ENCODE measurements at regions not wholly inside any gene's neighbourhood (a gene's known extent, or its start where the extent isn't known, plus 50 kb on each side); places are given as distances from the start of the nearest gene placed in this dataset.

DNA sequence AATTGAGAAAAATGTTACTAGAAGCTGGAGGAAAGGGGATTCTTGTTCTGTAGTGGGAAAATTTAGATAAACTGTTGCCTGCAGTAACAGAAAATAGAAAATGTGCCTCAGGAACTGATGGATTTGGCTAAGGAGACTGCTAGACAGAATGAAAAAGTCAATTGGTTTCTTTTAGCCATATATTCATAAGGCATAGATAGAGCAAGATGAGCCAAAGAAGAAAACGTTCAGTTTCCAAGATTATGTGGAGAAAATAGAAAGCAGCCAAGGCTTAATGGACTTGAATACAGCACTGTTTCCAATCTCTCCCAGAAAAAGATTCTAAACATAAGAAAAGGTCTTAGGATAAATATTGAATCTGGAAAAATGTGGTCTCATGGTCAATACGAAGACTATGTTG lies 115.1 kb upstream of the TCF21 start:
- Histone ChIP-seq H3K27me3 (ENCODE audit: insufficient read depth, insufficient read length) (no peaks in the 10 kb centered on the region), H3K9me3 (ENCODE audit: insufficient read depth, low read length) (no peaks in the 10 kb centered on the region), H3K4me1 (ENCODE audit: insufficient read depth, insufficient read length) (no peaks in the 10 kb centered on the region), H3K36me3 (ENCODE audit: insufficient read depth, insufficient read length, low read length) (no peaks in the 10 kb centered on the region), H3K4me3 (ENCODE audit: insufficient read length, low read depth) (no peak overlapping the region), H3K9ac (ENCODE audit: insufficient read length, low read depth) (no peak overlapping the region)
- DNase-seq (ENCODE audit: low read depth, low spot score) = no peak
- no peak for TF ChIP-seq ZNF274 (IDR thresholded peaks at IDR 0.05; ENCODE audit: low read depth, low read length)
- no peak for TF ChIP-seq YY1 (IDR thresholded peaks at IDR 0.05; ENCODE audit: insufficient read depth, insufficient read length)
- TF ChIP-seq SUZ12 (IDR thresholded peaks at IDR 0.05; ENCODE audit: extremely low read depth, insufficient read depth, insufficient read length) = no peak

DNA sequence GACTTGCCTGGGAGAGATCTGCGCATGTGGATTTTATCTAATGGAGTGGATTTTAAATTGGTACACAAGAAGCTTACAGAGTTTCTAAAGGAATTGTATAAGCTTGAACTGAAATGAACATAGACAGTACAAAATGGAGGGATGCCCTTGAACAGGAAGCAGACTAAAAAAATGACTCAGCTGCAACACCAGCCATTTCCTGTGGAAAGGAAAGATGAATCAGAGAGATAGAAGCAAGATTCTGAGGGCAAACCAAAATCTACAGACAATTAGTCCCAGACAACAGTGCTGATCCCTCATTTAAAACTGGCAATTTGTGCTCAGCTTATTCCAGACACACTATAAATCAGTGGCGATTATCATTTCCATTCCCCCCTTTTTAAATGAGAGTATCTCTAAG lies 114.6 kb upstream of the TCF21 start:
- no peaks in the 10 kb centered on the region for H3K27me3 ChIP-seq (ENCODE audit: insufficient read depth, insufficient read length)
- no peak overlapping the region for H3K4me3 ChIP-seq (ENCODE audit: insufficient read length, low read depth)
- TF ChIP-seq SUZ12 (IDR thresholded peaks at IDR 0.05; ENCODE audit: extremely low read depth, insufficient read depth, insufficient read length) (no peak), ZNF274 (IDR thresholded peaks at IDR 0.05; ENCODE audit: low read depth, low read length) (no peak), YY1 (IDR thresholded peaks at IDR 0.05; ENCODE audit: insufficient read depth, insufficient read length) (no peak)
- H3K4me1 ChIP-seq (ENCODE audit: insufficient read depth, insufficient read length) = no peaks in the 10 kb centered on the region
- H3K9ac ChIP-seq (ENCODE audit: insufficient read length, low read depth) = no peak overlapping the region
- H3K36me3 ChIP-seq (ENCODE audit: insufficient read depth, insufficient read length, low read length) = no peaks in the 10 kb centered on the region
- H3K9me3 ChIP-seq (ENCODE audit: insufficient read depth, low read length) = no peaks in the 10 kb centered on the region
- DNase-seq (ENCODE audit: low read depth, low spot score) = no peak

DNA sequence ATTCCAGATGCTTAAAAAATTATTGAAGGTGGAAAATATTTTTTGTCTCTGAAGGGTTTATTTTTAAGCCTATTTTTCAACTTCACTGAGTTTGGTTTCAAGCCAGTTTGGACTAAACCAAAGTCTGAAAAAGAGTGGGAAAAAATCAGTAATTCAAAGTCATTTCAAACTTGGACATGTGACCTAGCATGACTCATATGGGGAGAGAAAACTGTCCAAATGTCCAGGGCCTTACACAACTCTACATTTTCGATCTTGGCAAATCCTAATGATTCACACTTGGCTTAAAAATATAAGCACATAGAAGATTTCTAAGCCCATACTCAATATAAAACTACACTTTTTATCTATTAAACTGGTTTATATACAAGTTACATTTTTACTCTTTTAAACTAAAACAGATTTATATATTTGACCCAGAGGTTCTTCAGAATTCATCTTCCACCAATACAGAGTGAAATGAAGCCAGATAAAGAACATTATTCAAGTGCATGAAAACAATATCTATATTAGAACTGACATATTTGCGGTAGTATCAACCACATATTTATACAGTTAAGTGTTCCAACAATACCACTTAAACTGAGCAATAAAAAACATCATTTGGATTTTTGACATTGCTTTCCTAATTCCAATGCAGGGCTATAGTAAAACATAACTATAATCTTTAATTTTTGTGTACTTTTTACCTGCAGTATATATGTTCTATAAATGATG lies 110.3 kb upstream of the TCF21 start:
- Histone ChIP-seq H3K27me3 (ENCODE audit: insufficient read depth, insufficient read length) (no peaks in the 10 kb centered on the region), H3K4me3 (ENCODE audit: insufficient read length, low read depth) (no peak overlapping the region)
- TF ChIP-seq SUZ12 (IDR thresholded peaks at IDR 0.05; ENCODE audit: extremely low read depth, insufficient read depth, insufficient read length) = no peak
- no peak for TF ChIP-seq YY1 (IDR thresholded peaks at IDR 0.05; ENCODE audit: insufficient read depth, insufficient read length)
- TF ChIP-seq ZNF274 (IDR thresholded peaks at IDR 0.05; ENCODE audit: low read depth, low read length) = no peak

DNA sequence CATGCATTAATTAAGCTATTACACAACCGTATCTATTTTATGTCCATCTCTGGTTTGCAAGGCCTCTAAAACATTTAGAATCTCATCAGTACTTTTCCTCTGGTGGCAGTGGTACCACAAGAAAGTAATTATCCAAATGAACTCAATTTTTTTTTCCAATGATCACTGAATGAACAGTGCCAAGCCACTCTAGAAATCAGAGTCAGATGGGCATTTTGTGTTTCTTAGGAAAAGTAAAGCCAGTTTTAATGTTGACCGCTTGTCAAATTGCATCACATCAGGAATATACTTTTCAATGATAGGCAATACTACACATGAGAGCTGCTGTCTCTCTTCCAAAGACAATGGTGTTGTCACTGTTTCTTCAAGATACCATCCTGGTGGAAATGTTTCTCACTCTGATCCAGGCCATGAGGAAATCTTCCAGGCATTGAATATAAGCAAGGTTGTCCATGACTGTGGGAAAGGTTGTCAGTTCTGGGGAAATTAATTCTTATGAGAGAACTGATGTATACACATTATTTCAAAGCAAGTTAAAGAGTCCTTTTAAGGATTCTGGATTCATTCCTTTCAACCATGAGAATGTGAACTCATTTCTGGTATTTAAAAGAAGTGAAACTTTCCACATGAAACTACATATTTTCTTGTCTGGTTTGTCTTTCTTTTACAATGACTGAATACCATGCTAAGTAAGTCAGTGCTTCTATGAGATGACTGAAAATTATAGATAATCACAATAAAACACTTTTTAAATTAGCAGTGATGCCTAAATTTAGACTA lies 108.8 kb upstream of the TCF21 start:
- no peak overlapping the region for H3K4me3 ChIP-seq (ENCODE audit: insufficient read length, low read depth)
- H3K27me3 ChIP-seq (ENCODE audit: insufficient read depth, insufficient read length) = no peaks in the 10 kb centered on the region
- H3K36me3 ChIP-seq (ENCODE audit: insufficient read depth, insufficient read length, low read length) = no peaks in the 10 kb centered on the region
- no peak overlapping the region for H3K9ac ChIP-seq (ENCODE audit: insufficient read length, low read depth)
- no peak for DNase-seq (ENCODE audit: low read depth, low spot score)
- no peaks in the 10 kb centered on the region for H3K9me3 ChIP-seq (ENCODE audit: insufficient read depth, low read length)
- TF ChIP-seq SUZ12 (IDR thresholded peaks at IDR 0.05; ENCODE audit: extremely low read depth, insufficient read depth, insufficient read length) (no peak), YY1 (IDR thresholded peaks at IDR 0.05; ENCODE audit: insufficient read depth, insufficient read length) (no peak), ZNF274 (IDR thresholded peaks at IDR 0.05; ENCODE audit: low read depth, low read length) (no peak)
- H3K4me1 ChIP-seq (ENCODE audit: insufficient read depth, insufficient read length) = no peaks in the 10 kb centered on the region

More for the DNA sequence above, 110.3 kb upstream of the TCF21 start:
- H3K9ac ChIP-seq (ENCODE audit: insufficient read length, low read depth) = no peak overlapping the region
- DNase-seq (ENCODE audit: low read depth, low spot score) = no peak
- no peaks in the 10 kb centered on the region for H3K4me1 ChIP-seq (ENCODE audit: insufficient read depth, insufficient read length)
- H3K9me3 ChIP-seq (ENCODE audit: insufficient read depth, low read length) = no peaks in the 10 kb centered on the region
- H3K36me3 ChIP-seq (ENCODE audit: insufficient read depth, insufficient read length, low read length) = no peaks in the 10 kb centered on the region

DNA sequence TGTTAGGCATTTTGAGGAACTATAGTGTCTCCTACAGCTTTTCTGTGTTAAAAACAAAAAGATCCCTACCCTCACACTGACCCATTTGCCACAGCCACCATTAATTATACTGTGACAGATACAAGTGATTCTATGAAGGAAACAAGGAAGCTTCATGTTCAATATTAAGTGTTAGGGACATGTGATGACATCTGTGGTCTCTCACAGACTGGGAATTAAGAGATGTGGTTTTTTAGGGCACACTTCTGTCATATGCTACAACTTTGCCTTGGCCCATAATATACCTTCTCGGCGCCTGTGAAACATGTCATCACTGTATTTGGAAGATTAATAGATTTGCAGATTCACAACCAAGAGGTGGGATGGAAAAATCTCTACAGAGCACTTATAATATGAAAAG lies 102.9 kb upstream of the TCF21 start:
- no peak for DNase-seq (ENCODE audit: low read depth, low spot score)
- no peaks in the 10 kb centered on the region for H3K4me1 ChIP-seq (ENCODE audit: insufficient read depth, insufficient read length)
- H3K4me3 ChIP-seq (ENCODE audit: insufficient read length, low read depth) = no peak overlapping the region
- no peaks in the 10 kb centered on the region for H3K36me3 ChIP-seq (ENCODE audit: insufficient read depth, insufficient read length, low read length)
- peaks cover 8% of the 10 kb centered on the region; the same call in 1 of the 2 replicates for H3K9me3 ChIP-seq (ENCODE audit: insufficient read depth, low read length)
- H3K9ac ChIP-seq (ENCODE audit: insufficient read length, low read depth) = no peak overlapping the region
- TF ChIP-seq SUZ12 (IDR thresholded peaks at IDR 0.05; ENCODE audit: extremely low read depth, insufficient read depth, insufficient read length) = no peak
- TF ChIP-seq YY1 (IDR thresholded peaks at IDR 0.05; ENCODE audit: insufficient read depth, insufficient read length) = no peak
- TF ChIP-seq ZNF274 (IDR thresholded peaks at IDR 0.05; ENCODE audit: low read depth, low read length) = no peak
- H3K27me3 ChIP-seq (ENCODE audit: insufficient read depth, insufficient read length) = no peaks in the 10 kb centered on the region

DNA sequence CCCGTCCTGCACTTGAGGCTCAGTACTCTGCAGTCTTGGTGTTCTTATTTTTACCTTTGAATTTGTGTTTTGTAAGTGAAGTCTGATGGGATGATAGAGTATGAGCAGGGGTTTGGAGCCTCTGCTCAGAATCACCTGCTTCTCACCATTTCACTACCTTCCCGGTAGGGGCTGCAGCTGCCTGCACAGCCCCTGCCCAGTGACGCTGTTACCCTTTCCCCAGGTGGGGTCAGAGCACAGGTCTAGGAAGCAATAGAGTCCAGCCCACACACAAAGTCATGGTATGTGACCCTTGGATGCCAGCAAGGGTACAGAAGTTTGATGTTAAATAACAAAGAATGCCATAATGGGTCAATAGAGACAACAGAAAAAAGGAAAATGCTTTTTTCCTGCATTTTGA lies 101.8 kb upstream of the TCF21 start:
- Histone ChIP-seq H3K4me1 (ENCODE audit: insufficient read depth, insufficient read length) (no peaks in the 10 kb centered on the region), H3K27me3 (ENCODE audit: insufficient read depth, insufficient read length) (no peaks in the 10 kb centered on the region), H3K9me3 (ENCODE audit: insufficient read depth, low read length) (peaks cover 8% of the 10 kb centered on the region; the same call in 1 of the 2 replicates), H3K4me3 (ENCODE audit: insufficient read length, low read depth) (no peak overlapping the region), H3K36me3 (ENCODE audit: insufficient read depth, insufficient read length, low read length) (no peaks in the 10 kb centered on the region), H3K9ac (ENCODE audit: insufficient read length, low read depth) (no peak overlapping the region)
- DNase-seq (ENCODE audit: low read depth, low spot score) = no peak
- TF ChIP-seq YY1 (IDR thresholded peaks at IDR 0.05; ENCODE audit: insufficient read depth, insufficient read length) (no peak), SUZ12 (IDR thresholded peaks at IDR 0.05; ENCODE audit: extremely low read depth, insufficient read depth, insufficient read length) (no peak), ZNF274 (IDR thresholded peaks at IDR 0.05; ENCODE audit: low read depth, low read length) (no peak)

DNA sequence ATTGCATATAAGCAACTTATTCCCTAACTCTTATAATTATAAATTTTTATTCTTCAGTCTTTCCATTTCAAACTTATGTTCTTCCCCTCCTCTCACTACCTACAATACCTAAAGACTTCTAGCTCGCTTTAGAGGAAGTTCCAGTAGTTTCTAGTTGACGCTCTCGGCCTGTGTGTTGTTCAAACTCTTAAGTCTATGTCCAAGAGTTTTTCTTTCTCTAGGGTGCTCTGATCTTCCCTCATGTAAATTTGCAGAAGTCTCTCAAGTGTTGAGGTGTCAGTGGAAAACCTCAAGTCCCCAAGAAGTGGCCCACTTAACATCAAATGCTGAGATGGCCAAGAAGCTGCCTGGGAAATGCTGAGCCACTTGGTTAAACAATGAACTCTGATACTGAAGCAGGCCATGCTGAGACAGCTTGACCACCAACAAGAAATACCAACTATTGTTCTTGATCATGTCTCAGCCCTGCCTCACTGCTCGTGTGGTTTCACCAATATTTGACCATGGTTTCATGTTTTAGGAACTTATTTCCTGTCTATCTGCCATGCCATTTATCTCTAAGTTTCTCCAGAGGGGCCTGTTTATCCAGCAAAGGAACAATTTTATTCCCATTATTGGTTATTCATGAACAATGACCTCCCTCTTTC lies 100.9 kb upstream of the TCF21 start:
- no peak for DNase-seq (ENCODE audit: low read depth, low spot score)
- no peaks in the 10 kb centered on the region for H3K27me3 ChIP-seq (ENCODE audit: insufficient read depth, insufficient read length)
- TF ChIP-seq SUZ12 (IDR thresholded peaks at IDR 0.05; ENCODE audit: extremely low read depth, insufficient read depth, insufficient read length) = no peak
- TF ChIP-seq ZNF274 (IDR thresholded peaks at IDR 0.05; ENCODE audit: low read depth, low read length) = no peak
- TF ChIP-seq YY1 (IDR thresholded peaks at IDR 0.05; ENCODE audit: insufficient read depth, insufficient read length) = no peak
- no peaks in the 10 kb centered on the region for H3K36me3 ChIP-seq (ENCODE audit: insufficient read depth, insufficient read length, low read length)
- H3K4me3 ChIP-seq (ENCODE audit: insufficient read length, low read depth) = no peak overlapping the region
- peaks cover 8% of the 10 kb centered on the region; the same call in 1 of the 2 replicates for H3K9me3 ChIP-seq (ENCODE audit: insufficient read depth, low read length)
- no peak overlapping the region for H3K9ac ChIP-seq (ENCODE audit: insufficient read length, low read depth)
- H3K4me1 ChIP-seq (ENCODE audit: insufficient read depth, insufficient read length) = no peaks in the 10 kb centered on the region
